ENCODE measurements at regions not wholly inside any gene's neighbourhood (a gene's known extent, or its start where the extent isn't known, plus 50 kb on each side); places are given as distances from the start of the nearest gene placed in this dataset.
"Not testable (repeated sequence)": the region's sequence is repeated elsewhere in the genome, so short reads cannot be mapped to it uniquely, and the experiment has no call there.

- not testable (repeated sequence) for DNase-seq
Measured at GRCh38 chr9:75690551-75690950, 199.9 kb upstream of the PCSK5 start.

- no peak for DNase-seq
Measured at GRCh38 chr9:75691408-75691807, 199.1 kb upstream of the PCSK5 start.

- no peak for DNase-seq
Measured at GRCh38 chr9:75692309-75692708, 198.2 kb upstream of the PCSK5 start.

GRCh38 chr9:75695921-75696320 is 194.6 kb upstream of the PCSK5 start:
- DNase-seq = no peak

GRCh38 chr9:75699017-75699416 is 191.5 kb upstream of the PCSK5 start:
- DNase-seq = no peak

GRCh38 chr9:75699625-75700251 is 190.7 kb upstream of the PCSK5 start:
- DNase-seq = no peak

- no peak for DNase-seq
Measured at GRCh38 chr9:75700252-75700640, 190.2 kb upstream of the PCSK5 start.

- no peak for DNase-seq
Measured at GRCh38 chr9:75707191-75707590, 183.3 kb upstream of the PCSK5 start.

- no peak for DNase-seq
Measured at GRCh38 chr9:75709698-75710097, 180.8 kb upstream of the PCSK5 start.

GRCh38 chr9:75712700-75713099 is 177.8 kb upstream of the PCSK5 start:
- no peak for DNase-seq

GRCh38 chr9:75713335-75713734 is 177.1 kb upstream of the PCSK5 start:
- DNase-seq = no peak

GRCh38 chr9:75715360-75715759 is 175.1 kb upstream of the PCSK5 start:
- DNase-seq = no peak

- DNase-seq = no peak
Measured at GRCh38 chr9:75718677-75719076, 171.8 kb upstream of the PCSK5 start.

GRCh38 chr9:75728391-75728790 is 162.1 kb upstream of the PCSK5 start:
- DNase-seq = no peak

GRCh38 chr9:75734802-75735201 is 155.7 kb upstream of the PCSK5 start:
- DNase-seq = no peak

- DNase-seq = no peak
Measured at GRCh38 chr9:75739884-75740611, 150.4 kb upstream of the PCSK5 start.

- no peak for DNase-seq
Measured at GRCh38 chr9:75743855-75744254, 146.6 kb upstream of the PCSK5 start.

- DNase-seq = no peak
Measured at GRCh38 chr9:75754080-75754479, 136.4 kb upstream of the PCSK5 start.

GRCh38 chr9:75775166-75775565 is 115.3 kb upstream of the PCSK5 start:
- DNase-seq = no peak

GRCh38 chr9:75775966-75776691 is 114.3 kb upstream of the PCSK5 start:
- no peak for DNase-seq

GRCh38 chr9:75780185-75780584 is 110.3 kb upstream of the PCSK5 start:
- no peak for DNase-seq

GRCh38 chr9:75788006-75788634 is 102.4 kb upstream of the PCSK5 start:
- DNase-seq = no peak

GRCh38 chr9:75797085-75797580 is 93.3 kb upstream of the PCSK5 start:
- DNase-seq = no peak

All from NCI-H187 (cell line).